ENCODE measurements at regions not wholly inside any gene's neighbourhood (a gene's known extent, or its start where the extent isn't known, plus 50 kb on each side); places are given as distances from the start of the nearest gene placed in this dataset.

DNA sequence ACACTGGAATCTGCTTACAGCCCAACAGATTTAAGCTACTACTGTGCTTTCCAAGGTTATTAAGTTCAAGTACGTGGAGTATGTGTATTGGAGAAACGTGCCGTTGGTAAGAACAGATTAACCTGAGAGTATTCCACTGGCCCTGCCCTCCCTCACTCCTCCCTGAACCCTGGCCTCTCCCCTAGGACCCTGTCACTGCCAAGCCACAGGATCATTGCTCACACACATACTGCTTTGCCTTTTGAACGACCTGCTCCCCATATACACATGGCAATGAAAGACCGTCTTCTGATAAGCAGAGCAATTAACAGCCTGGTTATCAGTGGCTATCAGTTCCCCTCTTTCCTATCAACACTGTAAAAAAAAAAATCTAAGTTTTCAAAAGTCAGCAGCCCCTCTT lies 458.9 kb upstream of the DYNLRB2 start:
- no peak for DNase-seq (ENCODE audit: low read depth in 2 of 2)

- no peak for DNase-seq (ENCODE audit: low read depth in 2 of 2)
Measured at GRCh38 chr16:80080287-80080851, 460.4 kb upstream of the DYNLRB2 start.

DNA sequence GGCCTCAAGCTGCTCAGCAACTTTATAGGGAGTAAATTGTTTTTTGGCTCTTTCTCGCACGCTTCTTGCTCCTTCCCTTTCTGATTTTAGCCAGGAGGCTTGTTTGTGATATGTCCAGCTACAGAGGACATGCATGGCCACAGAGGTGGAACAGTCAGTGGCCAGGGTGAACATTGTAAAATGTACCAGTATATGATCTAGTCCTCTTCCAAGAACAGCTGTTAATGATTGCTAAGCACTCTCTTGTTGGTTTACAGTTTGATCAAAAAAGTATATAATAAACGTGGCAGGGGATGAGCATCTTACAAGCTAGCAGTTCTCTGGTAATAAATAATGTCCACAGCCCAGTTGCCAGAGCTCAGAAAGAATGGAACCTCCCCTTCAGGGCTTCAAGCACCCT lies 461.7 kb upstream of the DYNLRB2 start:
- DNase-seq (ENCODE audit: low read depth in 2 of 2) = no peak

DNA sequence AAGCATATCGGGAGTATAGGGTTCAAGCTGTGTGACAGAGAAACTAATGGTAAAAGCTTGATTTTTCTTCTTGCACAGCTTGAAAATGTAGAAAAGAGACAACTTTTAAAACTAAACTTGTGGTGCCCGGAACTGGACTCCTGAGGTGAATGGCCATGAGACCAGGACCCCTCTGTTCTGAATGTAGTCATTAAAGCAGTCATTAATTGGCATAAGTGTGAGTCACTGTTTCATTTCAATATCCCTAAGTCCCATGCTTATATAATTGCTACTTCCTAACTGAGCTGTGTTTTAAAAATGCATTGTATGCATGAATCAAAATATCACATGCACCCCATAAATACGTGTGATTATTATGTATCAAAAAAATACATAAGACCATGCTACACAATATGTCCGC lies 463.1 kb upstream of the DYNLRB2 start:
- DNase-seq (ENCODE audit: low read depth in 2 of 2) = no peak

DNA sequence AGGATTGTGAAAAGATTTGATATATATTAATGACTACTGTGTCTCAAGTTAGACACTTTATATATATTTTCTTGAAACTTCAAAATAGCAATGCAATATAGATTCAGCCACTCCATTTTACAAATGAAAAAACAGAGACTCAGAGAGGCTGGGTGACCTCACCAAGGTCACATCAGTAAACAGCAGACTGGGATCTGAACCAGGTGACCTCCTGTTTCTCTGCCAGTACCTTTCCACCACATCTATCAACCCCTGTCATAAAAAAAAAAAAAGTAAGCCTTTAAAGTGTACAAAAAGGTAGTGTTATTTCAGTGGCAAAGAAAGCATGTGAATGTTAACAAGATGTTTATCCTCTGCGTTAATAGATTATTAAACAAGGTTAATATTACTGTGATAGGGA lies 466.5 kb upstream of the DYNLRB2 start:
- DNase-seq (ENCODE audit: low read depth in 2 of 2) = no peak

GRCh38 chr16:80071964-80072456 lies 468.8 kb upstream of the DYNLRB2 start:
- DNase-seq (ENCODE audit: low read depth in 2 of 2) = no peak

DNA sequence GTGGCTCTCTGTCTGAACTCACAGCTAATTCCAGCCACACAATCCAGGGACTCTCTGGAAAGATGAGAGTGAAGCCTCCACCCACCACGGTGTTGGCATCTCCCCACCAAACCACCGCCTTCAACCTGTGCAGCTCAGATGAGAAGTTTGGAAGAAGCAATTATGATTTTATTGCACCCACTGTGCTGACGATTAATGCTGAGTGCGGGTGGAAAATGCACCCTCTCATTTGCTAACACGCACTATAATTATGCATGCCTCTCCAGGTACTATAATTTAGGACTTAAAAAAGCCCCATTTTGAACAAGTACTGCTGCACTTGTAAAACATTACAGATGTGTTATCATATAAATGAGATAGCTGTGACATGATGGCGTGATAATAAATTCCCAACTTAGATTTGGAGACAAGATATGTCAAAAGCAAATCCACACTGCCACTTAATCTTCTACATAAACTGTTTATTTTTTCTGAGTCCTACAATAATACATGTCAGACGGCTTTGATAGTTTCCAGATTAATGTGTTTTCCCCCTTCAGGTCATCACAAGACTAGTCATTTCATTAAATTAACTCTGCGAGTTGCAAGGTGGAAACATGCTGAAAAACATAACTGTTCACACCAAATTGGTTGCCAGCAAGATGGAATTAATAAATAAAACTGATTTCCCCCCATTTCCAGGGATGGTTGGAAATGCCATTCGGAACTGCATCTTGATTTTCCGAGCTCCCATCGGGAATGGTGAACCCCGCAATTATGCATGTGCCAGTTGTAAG lies 466.5 kb upstream of the MAF start:
- DNase-seq (ENCODE audit: low read depth in 2 of 2) = no peak

DNA sequence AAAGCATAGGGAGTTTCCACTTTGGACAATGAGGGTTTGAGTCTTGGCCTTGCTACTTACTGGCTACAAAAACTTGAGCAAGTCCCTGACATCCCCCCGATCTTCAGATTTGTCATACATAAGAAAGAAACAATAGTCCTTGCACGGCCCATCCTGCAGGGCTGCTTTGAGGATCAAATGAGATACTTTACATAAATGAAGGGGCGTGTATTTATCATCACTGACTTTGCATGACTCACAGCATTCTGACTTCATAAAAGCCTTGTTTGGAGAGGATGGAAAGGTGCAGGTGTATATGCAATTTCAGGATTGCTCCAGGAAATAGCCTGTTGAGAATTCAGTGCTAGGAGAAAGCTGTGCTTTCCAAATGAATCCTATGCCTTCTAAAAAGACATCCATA lies 465.0 kb upstream of the MAF start:
- DNase-seq (ENCODE audit: low read depth in 2 of 2) = no peak

DNA sequence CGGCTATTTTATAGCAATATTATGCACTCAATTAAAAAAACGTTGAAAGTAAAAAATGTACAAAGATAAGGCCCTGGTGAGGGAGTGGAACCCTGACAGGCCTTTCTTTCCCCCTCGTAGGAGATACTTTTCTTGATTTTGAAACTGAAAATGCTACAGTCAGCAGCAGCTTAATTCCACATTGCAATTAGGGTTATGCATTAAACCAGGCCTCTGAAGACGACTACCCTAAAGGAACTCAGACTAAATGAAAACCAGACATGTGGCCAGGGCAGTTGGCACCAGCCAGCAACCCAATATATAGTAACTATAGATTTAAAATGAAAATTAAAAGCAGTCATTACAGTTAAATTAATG lies 463.2 kb upstream of the MAF start:
- no peak for DNase-seq (ENCODE audit: low read depth in 2 of 2)

DNA sequence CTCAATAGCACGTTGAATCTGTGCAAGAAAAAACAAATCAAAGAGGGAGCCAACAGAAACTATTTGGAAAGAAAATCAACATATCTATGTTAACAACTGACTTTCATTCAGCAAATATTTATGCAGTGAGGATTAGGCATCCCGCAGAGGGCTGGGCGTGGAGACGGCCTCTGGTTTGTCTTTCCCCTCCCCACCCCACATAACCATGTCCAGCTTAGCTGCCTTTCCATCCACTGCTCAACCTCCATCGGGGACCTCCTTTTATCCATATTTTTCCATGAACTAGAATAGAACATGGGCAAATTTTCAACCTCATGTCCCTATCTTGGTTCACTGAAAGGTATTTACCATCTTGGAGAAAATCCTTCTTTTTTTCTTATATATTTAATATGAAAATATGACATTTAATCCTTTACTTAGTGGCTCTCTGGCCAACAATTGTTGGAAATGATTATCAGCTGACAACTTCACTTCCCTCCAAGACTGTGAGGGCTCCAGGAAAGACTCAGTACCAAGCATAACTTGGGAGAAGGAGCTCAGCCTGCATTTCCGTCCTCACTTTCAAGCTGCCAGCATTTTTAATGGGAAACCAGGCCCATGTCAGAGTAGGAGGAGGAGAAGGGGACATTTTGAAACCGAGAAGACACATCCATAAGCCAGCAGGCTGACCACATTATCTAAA lies 462.6 kb upstream of the MAF start:
- DNase-seq (ENCODE audit: low read depth in 2 of 2) = no peak

DNA sequence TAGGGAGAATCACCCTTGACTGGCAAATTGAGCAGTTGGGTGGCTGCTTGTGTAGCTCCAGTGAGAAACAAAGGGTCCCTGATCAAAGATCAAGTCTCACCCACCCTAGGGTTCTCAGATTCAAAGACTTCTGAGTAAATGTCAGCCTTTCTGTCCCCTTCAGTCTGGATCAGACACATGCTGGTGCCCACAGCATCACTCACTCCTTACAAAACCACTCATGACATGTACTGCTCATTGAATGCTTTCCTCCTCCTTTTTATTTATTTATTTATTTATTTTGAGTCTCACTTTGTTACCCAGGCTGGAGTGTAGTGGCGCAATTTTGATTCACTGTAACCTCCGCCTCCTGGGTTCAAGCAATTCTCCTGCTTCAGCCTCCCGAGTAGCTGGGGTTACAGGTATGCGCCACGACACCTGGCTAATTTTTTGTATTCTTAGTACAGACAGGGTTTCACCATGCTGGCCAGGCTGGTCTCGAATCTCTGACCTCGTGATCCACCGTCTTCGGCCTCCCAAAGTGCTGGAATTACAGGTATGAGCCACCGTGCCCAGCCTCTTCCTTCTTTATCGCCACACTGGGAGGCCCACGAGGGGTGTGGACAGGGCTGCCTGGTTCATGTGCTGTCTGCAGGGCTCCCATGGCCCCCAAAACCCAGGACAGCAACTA lies 462.0 kb upstream of the MAF start:
- no peak for DNase-seq (ENCODE audit: low read depth in 2 of 2)

- no peak for DNase-seq (ENCODE audit: low read depth in 2 of 2)
Measured at GRCh38 chr16:80060470-80060869, 459.9 kb upstream of the MAF start.

- no peak for DNase-seq (ENCODE audit: low read depth in 2 of 2)
Measured at GRCh38 chr16:80059836-80060235, 459.3 kb upstream of the MAF start.

- no peak for DNase-seq (ENCODE audit: low read depth in 2 of 2)
Measured at GRCh38 chr16:80058214-80058613, 457.7 kb upstream of the MAF start.

GRCh38 chr16:80056324-80056723 lies 455.8 kb upstream of the MAF start:
- no peak for DNase-seq (ENCODE audit: low read depth in 2 of 2)

DNA sequence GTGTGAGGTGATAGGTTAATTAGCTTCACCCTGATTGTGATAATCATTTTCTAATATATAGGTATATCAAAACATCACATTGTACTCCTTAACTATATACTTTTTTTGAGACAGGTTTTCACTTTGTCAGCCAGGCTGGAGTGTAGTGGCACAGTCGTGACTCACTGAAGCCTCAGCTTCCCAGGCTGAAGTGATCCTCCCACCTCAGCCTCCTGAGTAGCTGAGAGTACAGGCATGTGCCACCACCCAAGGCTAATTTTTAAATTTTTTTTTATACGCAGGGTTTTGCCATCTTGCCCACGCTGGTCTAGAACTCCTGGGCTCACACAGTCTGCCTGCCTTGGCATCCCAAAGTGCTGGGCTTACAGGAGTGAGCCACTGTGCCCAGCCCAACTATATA lies 455.3 kb upstream of the MAF start:
- no peak for DNase-seq (ENCODE audit: low read depth in 2 of 2)

DNA sequence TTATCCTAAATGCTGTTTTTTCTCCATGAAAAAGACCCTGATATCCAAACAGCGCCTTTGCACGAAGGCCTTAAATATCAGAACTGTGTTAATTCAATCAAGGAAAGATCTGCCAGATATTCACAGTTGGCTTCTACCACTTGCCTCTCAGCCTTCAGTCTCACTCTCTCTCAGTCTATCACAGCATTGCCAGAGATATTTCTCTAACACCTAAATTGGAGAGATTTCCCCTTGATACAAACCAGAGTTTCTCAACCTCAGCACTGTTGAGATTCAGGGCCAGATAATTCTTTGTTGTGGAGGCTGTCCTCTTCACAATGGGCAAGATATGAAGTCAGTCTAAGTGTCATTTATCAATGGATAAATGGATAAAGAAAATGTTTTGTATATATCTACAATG lies 454.1 kb upstream of the MAF start:
- no peak for DNase-seq (ENCODE audit: low read depth in 2 of 2)

DNA sequence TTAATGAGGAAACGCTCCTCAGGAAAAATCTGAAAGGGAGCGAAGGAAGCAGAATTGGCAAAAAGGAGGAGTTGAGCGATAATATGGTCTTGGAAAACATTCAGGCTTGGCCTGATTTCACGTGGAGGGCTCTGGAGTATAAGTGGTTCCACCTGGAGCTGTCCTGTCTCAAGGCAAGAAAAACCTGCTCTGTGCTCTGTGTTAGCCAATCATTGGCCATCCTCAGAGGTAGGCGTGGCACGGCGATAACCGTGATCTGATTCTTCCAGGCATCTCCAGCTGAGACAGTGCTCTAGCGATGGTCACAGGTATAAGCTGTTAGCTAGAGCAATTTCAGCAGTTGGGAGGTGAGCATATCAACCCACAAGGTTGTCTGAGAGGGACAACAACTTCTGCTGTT lies 450.5 kb upstream of the MAF start:
- no peak for DNase-seq (ENCODE audit: low read depth in 2 of 2)

DNA sequence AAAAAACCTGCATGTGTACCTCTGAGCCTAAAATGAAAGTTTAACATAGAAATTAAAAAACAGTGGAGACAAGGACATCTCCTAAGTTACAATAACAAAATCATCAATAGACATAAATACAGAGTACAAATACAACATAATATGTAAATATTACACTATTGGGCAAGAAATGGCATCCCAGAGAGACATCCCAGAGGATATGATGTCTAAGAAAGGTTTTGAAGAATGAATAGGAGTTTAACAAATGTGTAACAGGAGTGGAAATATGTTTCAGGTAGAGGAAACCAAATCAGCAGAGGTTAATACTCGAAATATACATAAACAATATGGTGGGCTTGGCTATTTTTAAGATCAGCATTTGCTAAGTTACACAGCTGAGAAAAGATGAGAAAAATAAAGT lies 447.7 kb upstream of the MAF start:
- DNase-seq (ENCODE audit: low read depth in 2 of 2) = no peak

DNA sequence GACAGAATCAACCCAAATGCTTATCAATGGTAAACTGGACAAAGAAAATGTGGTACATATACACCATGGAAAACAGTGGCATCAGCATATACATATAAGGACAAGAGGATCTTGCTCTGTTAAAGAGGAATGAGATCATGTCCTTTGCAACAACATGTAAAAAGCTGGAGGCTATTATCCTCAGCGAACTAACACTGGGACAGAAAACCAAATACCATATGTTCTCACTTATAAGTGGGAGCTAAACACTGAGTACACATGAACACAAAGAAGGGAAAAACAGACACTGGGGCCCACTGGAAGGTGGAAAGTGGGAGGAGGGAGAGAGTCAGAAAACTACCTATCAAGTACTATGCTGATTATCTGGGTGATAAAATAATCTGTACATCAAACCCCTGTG lies 447.3 kb upstream of the MAF start:
- no peak for DNase-seq (ENCODE audit: low read depth in 2 of 2)

GRCh38 chr16:80046848-80047247 lies 446.3 kb upstream of the MAF start:
- no peak for DNase-seq (ENCODE audit: low read depth in 2 of 2)

GRCh38 chr16:80046261-80046660 lies 445.7 kb upstream of the MAF start:
- DNase-seq (ENCODE audit: low read depth in 2 of 2) = no peak

DNA sequence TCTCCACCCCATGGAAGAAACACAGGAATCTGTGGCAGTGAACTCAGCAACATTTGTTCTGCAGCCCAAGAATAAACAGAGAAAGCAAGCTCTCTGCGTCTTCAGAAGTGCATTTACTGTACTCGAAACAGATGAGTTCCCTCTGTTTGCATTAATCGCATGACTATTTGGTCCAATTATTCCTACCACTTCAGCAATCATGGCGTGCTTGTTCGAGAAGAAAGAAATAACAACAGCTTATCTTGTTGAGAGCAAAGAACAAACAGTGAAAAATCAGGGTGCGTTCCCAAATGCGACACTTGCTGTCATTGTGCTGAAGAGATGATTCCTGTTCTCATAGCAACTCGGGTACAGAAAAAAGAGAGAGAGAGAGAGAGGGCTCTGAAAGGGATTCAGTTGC lies 445.3 kb upstream of the MAF start:
- DNase-seq (ENCODE audit: low read depth in 2 of 2) = no peak
